ENCODE measurements at regions not wholly inside any gene's neighbourhood (a gene's known extent, or its start where the extent isn't known, plus 50 kb on each side); places are given as distances from the start of the nearest gene placed in this dataset.

GRCh38 chr7:142476077-142476476 lies 218.2 kb upstream of the PRSS58 start:
- TF ChIP-seq CTCF (IDR thresholded peaks at IDR 0.05) = no peak
- TF ChIP-seq EP300 (IDR thresholded peaks at IDR 0.05) = no peak
- no peak for TF ChIP-seq POLR2A (IDR thresholded peaks at IDR 0.05)

Data from upper lobe of left lung (tissue), 4 donors.